ENCODE measurements at regions not wholly inside any gene's neighbourhood (a gene's known extent, or its start where the extent isn't known, plus 50 kb on each side); places are given as distances from the start of the nearest gene placed in this dataset.
"Not testable (repeated sequence)": the region's sequence is repeated elsewhere in the genome, so short reads cannot be mapped to it uniquely, and the experiment has no call there.

- intact Hi-C loops (cut with micrococcal nuclease) = no loop called here
- Mint-ChIP-seq H3K4me3 (no peak overlapping the region), H3K27me3 (ENCODE audit: insufficient read depth) (no peaks in the 10 kb centered on the region), H3K4me1 (ENCODE audit: low read depth) (no peaks in the 10 kb centered on the region), H3K27ac (no peak overlapping the region), H3K9me3 (no peaks in the 10 kb centered on the region), H3K36me3 (ENCODE audit: low read depth) (no peaks in the 10 kb centered on the region)
- DNase-seq (ENCODE audit: low spot score) = no peak
Observed at GRCh38 chr4:60879135-60879701, 320.9 kb upstream of the ADGRL3 start.

- no peak overlapping the region for H3K27ac Mint-ChIP-seq
- no peaks in the 10 kb centered on the region for H3K36me3 Mint-ChIP-seq (ENCODE audit: low read depth)
- intact Hi-C loops (cut with micrococcal nuclease) = no loop called here
- no peak overlapping the region for H3K4me3 Mint-ChIP-seq
- H3K4me1 Mint-ChIP-seq (ENCODE audit: low read depth) = no peaks in the 10 kb centered on the region
- no peak for DNase-seq (ENCODE audit: low spot score)
- peaks cover 11% of the 10 kb centered on the region for H3K9me3 Mint-ChIP-seq
- H3K27me3 Mint-ChIP-seq (ENCODE audit: insufficient read depth) = no peaks in the 10 kb centered on the region
Observed at GRCh38 chr4:60884587-60884986, 315.5 kb upstream of the ADGRL3 start.

GRCh38 chr4:60885011-60885410 is 315.1 kb upstream of the ADGRL3 start:
- no peak for DNase-seq (ENCODE audit: low spot score)
- no peak overlapping the region for H3K4me3 Mint-ChIP-seq
- H3K4me1 Mint-ChIP-seq (ENCODE audit: low read depth) = no peaks in the 10 kb centered on the region
- H3K27ac Mint-ChIP-seq = no peak overlapping the region
- no peaks in the 10 kb centered on the region for H3K27me3 Mint-ChIP-seq (ENCODE audit: insufficient read depth)
- H3K36me3 Mint-ChIP-seq (ENCODE audit: low read depth) = no peaks in the 10 kb centered on the region
- intact Hi-C loops (cut with micrococcal nuclease) = no loop called here
- peaks cover 11% of the 10 kb centered on the region for H3K9me3 Mint-ChIP-seq

- no peak for DNase-seq (ENCODE audit: low spot score)
Observed at GRCh38 chr4:60890743-60891142, 309.4 kb upstream of the ADGRL3 start.

GRCh38 chr4:60891947-60892346 is 308.2 kb upstream of the ADGRL3 start:
- H3K36me3 Mint-ChIP-seq (ENCODE audit: low read depth) = no peaks in the 10 kb centered on the region
- no peak for DNase-seq (ENCODE audit: low spot score)
- H3K27ac Mint-ChIP-seq = no peak overlapping the region
- H3K4me1 Mint-ChIP-seq (ENCODE audit: low read depth) = no peaks in the 10 kb centered on the region
- H3K4me3 Mint-ChIP-seq = no peak overlapping the region
- no peaks in the 10 kb centered on the region for H3K27me3 Mint-ChIP-seq (ENCODE audit: insufficient read depth)
- intact Hi-C loops (cut with micrococcal nuclease) = no loop called here
- H3K9me3 Mint-ChIP-seq = peaks cover 21% of the 10 kb centered on the region

More at GRCh38 chr4:60890743-60891142, 309.4 kb upstream of the ADGRL3 start:
- H3K4me3 Mint-ChIP-seq = no peak overlapping the region
- intact Hi-C loops (cut with micrococcal nuclease) = no loop called here
- H3K27me3 Mint-ChIP-seq (ENCODE audit: insufficient read depth) = no peaks in the 10 kb centered on the region
- no peaks in the 10 kb centered on the region for H3K4me1 Mint-ChIP-seq (ENCODE audit: low read depth)
- H3K36me3 Mint-ChIP-seq (ENCODE audit: low read depth) = no peaks in the 10 kb centered on the region
- H3K27ac Mint-ChIP-seq = no peak overlapping the region
- H3K9me3 Mint-ChIP-seq = peaks cover 15% of the 10 kb centered on the region

- H3K4me1 Mint-ChIP-seq (ENCODE audit: low read depth) = no peaks in the 10 kb centered on the region
- no peak for DNase-seq (ENCODE audit: low spot score)
- H3K27ac Mint-ChIP-seq = no peak overlapping the region
- H3K36me3 Mint-ChIP-seq (ENCODE audit: low read depth) = no peaks in the 10 kb centered on the region
- no peak overlapping the region for H3K4me3 Mint-ChIP-seq
- intact Hi-C loops (cut with micrococcal nuclease) = no loop called here
- H3K9me3 Mint-ChIP-seq = peaks cover 11% of the 10 kb centered on the region
- no peaks in the 10 kb centered on the region for H3K27me3 Mint-ChIP-seq (ENCODE audit: insufficient read depth)
Observed at GRCh38 chr4:60897415-60897814, 302.7 kb upstream of the ADGRL3 start.

- DNase-seq (ENCODE audit: low spot score) = no peak
Observed at GRCh38 chr4:60905162-60905561, 295.0 kb upstream of the ADGRL3 start.

GRCh38 chr4:60911127-60911526 is 289.0 kb upstream of the ADGRL3 start:
- Mint-ChIP-seq H3K9me3 (peaks cover 5% of the 10 kb centered on the region), H3K27me3 (ENCODE audit: insufficient read depth) (no peaks in the 10 kb centered on the region), H3K27ac (no peak overlapping the region), H3K4me3 (no peak overlapping the region), H3K4me1 (ENCODE audit: low read depth) (no peaks in the 10 kb centered on the region), H3K36me3 (ENCODE audit: low read depth) (no peaks in the 10 kb centered on the region)
- DNase-seq (ENCODE audit: low spot score) = no peak
- intact Hi-C loops (cut with micrococcal nuclease) = no loop called here

More at GRCh38 chr4:60905162-60905561, 295.0 kb upstream of the ADGRL3 start:
- Mint-ChIP-seq H3K36me3 (ENCODE audit: low read depth) (no peaks in the 10 kb centered on the region), H3K4me1 (ENCODE audit: low read depth) (no peaks in the 10 kb centered on the region), H3K4me3 (no peak overlapping the region), H3K9me3 (no peaks in the 10 kb centered on the region), H3K27me3 (ENCODE audit: insufficient read depth) (no peaks in the 10 kb centered on the region), H3K27ac (no peak overlapping the region)
- intact Hi-C loops (cut with micrococcal nuclease) = no loop called here

GRCh38 chr4:60913002-60913401 is 287.1 kb upstream of the ADGRL3 start:
- H3K4me1 Mint-ChIP-seq (ENCODE audit: low read depth) = no peaks in the 10 kb centered on the region
- no peak overlapping the region for H3K27ac Mint-ChIP-seq
- no peaks in the 10 kb centered on the region for H3K27me3 Mint-ChIP-seq (ENCODE audit: insufficient read depth)
- no peak for DNase-seq (ENCODE audit: low spot score)
- H3K9me3 Mint-ChIP-seq = peaks cover 9% of the 10 kb centered on the region
- intact Hi-C loops (cut with micrococcal nuclease) = no loop called here
- no peak overlapping the region for H3K4me3 Mint-ChIP-seq
- H3K36me3 Mint-ChIP-seq (ENCODE audit: low read depth) = no peaks in the 10 kb centered on the region

- intact Hi-C loops (cut with micrococcal nuclease) = no loop called here
- no peak overlapping the region for H3K4me3 Mint-ChIP-seq
- H3K27ac Mint-ChIP-seq = no peak overlapping the region
- peaks cover 9% of the 10 kb centered on the region for H3K9me3 Mint-ChIP-seq
- no peaks in the 10 kb centered on the region for H3K4me1 Mint-ChIP-seq (ENCODE audit: low read depth)
- no peaks in the 10 kb centered on the region for H3K27me3 Mint-ChIP-seq (ENCODE audit: insufficient read depth)
- DNase-seq (ENCODE audit: low spot score) = no peak
- H3K36me3 Mint-ChIP-seq (ENCODE audit: low read depth) = no peaks in the 10 kb centered on the region
Observed at GRCh38 chr4:60913671-60914070, 286.5 kb upstream of the ADGRL3 start.

- H3K36me3 Mint-ChIP-seq (ENCODE audit: low read depth); H3K4me1 Mint-ChIP-seq (ENCODE audit: low read depth); intact Hi-C loops (cut with micrococcal nuclease); H3K4me3 Mint-ChIP-seq; DNase-seq (ENCODE audit: low spot score); H3K9me3 Mint-ChIP-seq; H3K27ac Mint-ChIP-seq; H3K27me3 Mint-ChIP-seq (ENCODE audit: insufficient read depth): not testable (repeated sequence)
Observed at GRCh38 chr4:60921735-60922134, 278.4 kb upstream of the ADGRL3 start.

- Mint-ChIP-seq H3K9me3 (no peaks in the 10 kb centered on the region), H3K27me3 (ENCODE audit: insufficient read depth) (no peaks in the 10 kb centered on the region), H3K4me1 (ENCODE audit: low read depth) (no peaks in the 10 kb centered on the region), H3K4me3 (no peak overlapping the region), H3K36me3 (ENCODE audit: low read depth) (no peaks in the 10 kb centered on the region), H3K27ac (no peak overlapping the region)
- DNase-seq (ENCODE audit: low spot score) = no peak
- intact Hi-C loops (cut with micrococcal nuclease) = no loop called here
Observed at GRCh38 chr4:60923075-60923474, 277.1 kb upstream of the ADGRL3 start.

GRCh38 chr4:60926624-60927023 is 273.5 kb upstream of the ADGRL3 start:
- H3K27ac Mint-ChIP-seq = no peak overlapping the region
- H3K4me3 Mint-ChIP-seq = no peak overlapping the region
- peaks cover 4% of the 10 kb centered on the region for H3K9me3 Mint-ChIP-seq
- H3K27me3 Mint-ChIP-seq (ENCODE audit: insufficient read depth) = no peaks in the 10 kb centered on the region
- DNase-seq (ENCODE audit: low spot score) = no peak
- intact Hi-C loops (cut with micrococcal nuclease) = no loop called here
- H3K36me3 Mint-ChIP-seq (ENCODE audit: low read depth) = no peaks in the 10 kb centered on the region
- H3K4me1 Mint-ChIP-seq (ENCODE audit: low read depth) = no peaks in the 10 kb centered on the region

- H3K36me3 Mint-ChIP-seq (ENCODE audit: low read depth) = no peaks in the 10 kb centered on the region
- intact Hi-C loops (cut with micrococcal nuclease) = no loop called here
- no peaks in the 10 kb centered on the region for H3K4me1 Mint-ChIP-seq (ENCODE audit: low read depth)
Observed at GRCh38 chr4:60930866-60931265, 269.3 kb upstream of the ADGRL3 start.

More at GRCh38 chr4:60930866-60931265, 269.3 kb upstream of the ADGRL3 start:
- H3K27ac Mint-ChIP-seq = no peak overlapping the region
- no peak overlapping the region for H3K4me3 Mint-ChIP-seq
- no peak for DNase-seq (ENCODE audit: low spot score)
- no peaks in the 10 kb centered on the region for H3K27me3 Mint-ChIP-seq (ENCODE audit: insufficient read depth)
- peaks cover 4% of the 10 kb centered on the region for H3K9me3 Mint-ChIP-seq

All from activated T-helper 1 cell treated with anti-CD3 and anti-CD28 coated beads, Interleukin-12 subunit alpha, Interleukin-12 subunit beta, Interleukin-2, Interleukin-4 antibody, amounts not matched to agents 30 ng/mL and 10 ng/mL and 1 ng/mL, durations not matched to agents 14 hours and 24 hours and 36 hours (primary cell).